ENCODE measurements at regions not wholly inside any gene's neighbourhood (a gene's known extent, or its start where the extent isn't known, plus 50 kb on each side); places are given as distances from the start of the nearest gene placed in this dataset.

GRCh38 chr10:93220296-93221170, 146.8 kb downstream of the CYP26A1 start:
- ChIA-PET CTCF (interaction anchor here (0.6 kb wide), 1 partner anchor 39 kb away, joined by 3 read pairs; no protein-coding TSS in a partner anchor), POLR2A (interaction anchor here (0.7 kb wide), 1 partner anchor 266 kb away, joined by 5 read pairs; no protein-coding TSS in a partner anchor)
- Histone ChIP-seq H3K27ac (ENCODE audit: extremely low read depth, low read depth, low read length) (no peak overlapping the region), H3K36me3 (ENCODE audit: control insufficient read depth in 2 of 2, insufficient read depth in 1 of 2, low read length in 2 of 2) (no peaks in the 10 kb centered on the region), H3K4me3 (ENCODE audit: low read depth, low read length) (no peak overlapping the region), H3K9me3 (ENCODE audit: control insufficient read depth, insufficient read depth, low read depth, low read length) (no peaks in the 10 kb centered on the region), H3K4me1 (ENCODE audit: control insufficient read depth, insufficient read depth, low read length) (no peaks in the 10 kb centered on the region)
- TF ChIP-seq TCF7L2 (IDR thresholded peaks at IDR 0.05; ENCODE audit: borderline replicate concordance, low read depth, low read length), result no peak
- TF ChIP-seq ZFP69B (tag by site-specific recombination; IDR thresholded peaks at IDR 0.05), result no peak
- TF ChIP-seq ZSCAN4 (tag by site-specific recombination; IDR thresholded peaks at IDR 0.05), result peak; percentile 62

- Histone ChIP-seq H3K9me3 (ENCODE audit: control insufficient read depth, insufficient read depth, low read depth, low read length) (no peaks in the 10 kb centered on the region), H3K4me3 (ENCODE audit: low read depth, low read length) (no peak overlapping the region), H3K27ac (ENCODE audit: extremely low read depth, low read depth, low read length) (no peak overlapping the region), H3K4me1 (ENCODE audit: control insufficient read depth, insufficient read depth, low read length) (no peaks in the 10 kb centered on the region), H3K36me3 (ENCODE audit: control insufficient read depth in 2 of 2, insufficient read depth in 1 of 2, low read length in 2 of 2) (no peaks in the 10 kb centered on the region)
- POLR2A ChIA-PET, result no interaction called here
- CTCF ChIA-PET, result no interaction called here
- TF ChIP-seq KLF1 (tag by site-specific recombination; IDR thresholded peaks at IDR 0.05) (no peak), ZNF362 (tag by site-specific recombination; IDR thresholded peaks at IDR 0.05) (no peak), TSHZ1 (tag by site-specific recombination; IDR thresholded peaks at IDR 0.05; ENCODE audit: borderline replicate concordance) (no peak), HOXC10 (CRISPR knock-in tag; IDR thresholded peaks at IDR 0.05) (no peak), ZNF664 (tag by site-specific recombination; IDR thresholded peaks at IDR 0.05) (no peak), ZNF274 (IDR thresholded peaks at IDR 0.05; ENCODE audit: low read length) (no peak), ZNF274 (tag by site-specific recombination; IDR thresholded peaks at IDR 0.05; ENCODE audit: borderline replicate concordance) (no peak), PRDM6 (tag by site-specific recombination; IDR thresholded peaks at IDR 0.05) (no peak), ZNF837 (tag by site-specific recombination; IDR thresholded peaks at IDR 0.05) (no peak), ZNF157 (tag by site-specific recombination; IDR thresholded peaks at IDR 0.05) (no peak), YY1 (tag by site-specific recombination; IDR thresholded peaks at IDR 0.05) (no peak), ZNF488 (tag by site-specific recombination; IDR thresholded peaks at IDR 0.05) (no peak), ZNF423 (tag by site-specific recombination; IDR thresholded peaks at IDR 0.05) (no peak)
These were observed 147.4 kb downstream of the CYP26A1 start for GRCh38 chr10:93221171-93221496.
